IPS-20b (cell line): ENCODE measurements at regions not wholly inside any gene's neighbourhood (a gene's known extent, or its start where the extent isn't known, plus 50 kb on each side); places are given as distances from the start of the nearest gene placed in this dataset.

Source experiments
- H3K27ac ChIP-seq: one replicate; pipeline ENCODE4 v1.5.1; 2013; ENCODE audit warnings: low read length
- H3K27me3 ChIP-seq: 2 replicates; pipeline ENCODE4 v1.6.1; 2013; ENCODE audit warnings: mild to moderate bottlenecking, low read length, inconsistent platforms; ENCODE audit not compliant: insufficient read depth
- H3K36me3 ChIP-seq: 2 replicates; pipeline ENCODE4 v1.6.1; 2013; ENCODE audit warnings: low read depth, mild to moderate bottlenecking, inconsistent platforms, low read length, moderate library complexity; ENCODE audit not compliant: insufficient read depth
- H3K4me1 ChIP-seq: 2 replicates; pipeline ENCODE4 v1.6.1; 2013; ENCODE audit warnings: mild to moderate bottlenecking, control low read depth, inconsistent platforms, low read length, moderate library complexity; ENCODE audit not compliant: insufficient read depth
- H3K4me3 ChIP-seq: 2 replicates; pipeline ENCODE4 v1.5.1; 2013; ENCODE audit warnings: mild to moderate bottlenecking, low read length, inconsistent platforms
- H3K9ac ChIP-seq: 2 replicates; pipeline ENCODE4 v1.6.1; 2013; ENCODE audit warnings: low read depth, mild to moderate bottlenecking, inconsistent platforms, low read length, moderate library complexity
- H3K9me3 ChIP-seq: 2 replicates; pipeline ENCODE4 v1.6.1; 2013; ENCODE audit warnings: mild to moderate bottlenecking, low read depth, low read length, inconsistent platforms; ENCODE audit not compliant: insufficient read depth

- H3K9me3 ChIP-seq = no peaks in the 10 kb centered on the region
- no peak overlapping the region for H3K27ac ChIP-seq
- H3K27me3 ChIP-seq = no peaks in the 10 kb centered on the region
- H3K9ac ChIP-seq = no peak overlapping the region
- peaks cover 5% of the 10 kb centered on the region; the same call in 1 of the 2 replicates for H3K4me1 ChIP-seq
- H3K36me3 ChIP-seq = no peaks in the 10 kb centered on the region
- H3K4me3 ChIP-seq = no peak overlapping the region
Measured at GRCh38 chr18:67621906-67622305, 105.4 kb upstream of the DSEL start.

GRCh38 chr18:67621049-67621713, 104.7 kb upstream of the DSEL start:
- Histone ChIP-seq H3K27me3 (no peaks in the 10 kb centered on the region), H3K9ac (no peak overlapping the region), H3K4me3 (no peak overlapping the region), H3K27ac (no peak overlapping the region), H3K9me3 (no peaks in the 10 kb centered on the region), H3K36me3 (no peaks in the 10 kb centered on the region), H3K4me1 (peaks cover 5% of the 10 kb centered on the region; the same call in 1 of the 2 replicates)

- Histone ChIP-seq H3K9ac (no peak overlapping the region), H3K36me3 (no peaks in the 10 kb centered on the region), H3K9me3 (no peaks in the 10 kb centered on the region), H3K4me1 (peaks cover 5% of the 10 kb centered on the region; the same call in 1 of the 2 replicates), H3K27me3 (no peaks in the 10 kb centered on the region), H3K27ac (no peak overlapping the region), H3K4me3 (no peak overlapping the region)
Measured at GRCh38 chr18:67618061-67618460, 101.5 kb upstream of the DSEL start.

- H3K4me1 ChIP-seq = no peaks in the 10 kb centered on the region; the same call in 1 of the 2 replicates
- no peaks in the 10 kb centered on the region for H3K9me3 ChIP-seq
- no peak overlapping the region for H3K27ac ChIP-seq
Measured at GRCh38 chr18:67615876-67616275, 99.4 kb upstream of the DSEL start.

GRCh38 chr18:67613731-67614130, 97.2 kb upstream of the DSEL start:
- no peak overlapping the region for H3K4me3 ChIP-seq
- H3K27ac ChIP-seq = no peak overlapping the region
- no peaks in the 10 kb centered on the region for H3K27me3 ChIP-seq
- peaks cover 15% of the 10 kb centered on the region for H3K4me1 ChIP-seq
- H3K9ac ChIP-seq = no peak overlapping the region
- no peaks in the 10 kb centered on the region for H3K9me3 ChIP-seq
- H3K36me3 ChIP-seq = no peaks in the 10 kb centered on the region

More at GRCh38 chr18:67615876-67616275, 99.4 kb upstream of the DSEL start:
- H3K9ac ChIP-seq = no peak overlapping the region
- no peak overlapping the region for H3K4me3 ChIP-seq
- no peaks in the 10 kb centered on the region for H3K36me3 ChIP-seq
- no peaks in the 10 kb centered on the region for H3K27me3 ChIP-seq

GRCh38 chr18:67612281-67612680, 95.8 kb upstream of the DSEL start:
- no peaks in the 10 kb centered on the region for H3K9me3 ChIP-seq
- no peak overlapping the region for H3K27ac ChIP-seq
- H3K27me3 ChIP-seq = no peaks in the 10 kb centered on the region
- H3K4me1 ChIP-seq = peaks cover 15% of the 10 kb centered on the region
- H3K4me3 ChIP-seq = no peak overlapping the region
- no peak overlapping the region for H3K9ac ChIP-seq
- H3K36me3 ChIP-seq = no peaks in the 10 kb centered on the region

- Histone ChIP-seq H3K9me3 (no peaks in the 10 kb centered on the region), H3K27me3 (no peaks in the 10 kb centered on the region), H3K27ac (no peak overlapping the region)
Measured at GRCh38 chr18:67608615-67609273, 92.2 kb upstream of the DSEL start.

GRCh38 chr18:67608191-67608590, 91.7 kb upstream of the DSEL start:
- Histone ChIP-seq H3K4me3 (no peak overlapping the region), H3K27ac (no peak overlapping the region), H3K27me3 (no peaks in the 10 kb centered on the region), H3K9me3 (peaks cover 4% of the 10 kb centered on the region), H3K36me3 (no peaks in the 10 kb centered on the region), H3K9ac (no peak overlapping the region), H3K4me1 (peaks cover 15% of the 10 kb centered on the region)

More at GRCh38 chr18:67608615-67609273, 92.2 kb upstream of the DSEL start:
- Histone ChIP-seq H3K36me3 (no peaks in the 10 kb centered on the region), H3K4me3 (no peak overlapping the region), H3K9ac (no peak overlapping the region), H3K4me1 (peaks cover 15% of the 10 kb centered on the region)

GRCh38 chr18:67600181-67601180, 84.0 kb upstream of the DSEL start:
- Histone ChIP-seq H3K9ac (no peak overlapping the region), H3K27ac (no peak overlapping the region), H3K4me1 (no peaks in the 10 kb centered on the region), H3K9me3 (peaks cover 9% of the 10 kb centered on the region), H3K36me3 (no peaks in the 10 kb centered on the region), H3K4me3 (no peak overlapping the region), H3K27me3 (no peaks in the 10 kb centered on the region)

- no peaks in the 10 kb centered on the region for H3K27me3 ChIP-seq
- H3K27ac ChIP-seq = no peak overlapping the region
- no peak overlapping the region for H3K4me3 ChIP-seq
- H3K4me1 ChIP-seq = no peaks in the 10 kb centered on the region
- peaks cover 18% of the 10 kb centered on the region for H3K9me3 ChIP-seq
- no peak overlapping the region for H3K9ac ChIP-seq
- no peaks in the 10 kb centered on the region for H3K36me3 ChIP-seq
Measured at GRCh38 chr18:67599277-67599676, 82.8 kb upstream of the DSEL start.

- Histone ChIP-seq H3K9me3 (peaks cover 10% of the 10 kb centered on the region; the same call in 1 of the 2 replicates), H3K27me3 (no peaks in the 10 kb centered on the region), H3K4me1 (no peaks in the 10 kb centered on the region), H3K4me3 (no peak overlapping the region), H3K36me3 (no peaks in the 10 kb centered on the region), H3K9ac (no peak overlapping the region), H3K27ac (no peak overlapping the region)
Measured at GRCh38 chr18:67597759-67598158, 81.2 kb upstream of the DSEL start.
